Glutamatergic neuron (in vitro differentiated cells): ENCODE measurements at regions not wholly inside any gene's neighbourhood (a gene's known extent, or its start where the extent isn't known, plus 50 kb on each side); places are given as distances from the start of the nearest gene placed in this dataset.

Experiments used
- DNase-seq: peaks from one replicate; pipeline ENCODE4 v3.0.0; 2022
- H3K27ac Mint-ChIP-seq: one replicate; pipeline ENCODE4 v1.8.0; 2020; ENCODE audit warnings: mild to moderate bottlenecking, mixed read lengths, inconsistent platforms; ENCODE audit not compliant: unreplicated experiment
- H3K27me3 Mint-ChIP-seq: one replicate; pipeline ENCODE4 v1.8.0; 2020; ENCODE audit warnings: mild to moderate bottlenecking, moderate library complexity, mixed read lengths, inconsistent platforms; ENCODE audit not compliant: unreplicated experiment
- H3K36me3 Mint-ChIP-seq: one replicate; pipeline ENCODE4 v1.8.0; 2020; ENCODE audit warnings: mild to moderate bottlenecking, mixed read lengths, inconsistent platforms; ENCODE audit not compliant: unreplicated experiment
- H3K4me1 Mint-ChIP-seq: one replicate; pipeline ENCODE4 v1.8.0; 2020; ENCODE audit warnings: mild to moderate bottlenecking, low read depth, mixed read lengths, inconsistent platforms; ENCODE audit not compliant: unreplicated experiment
- H3K4me3 Mint-ChIP-seq: one replicate; pipeline ENCODE4 v1.8.0; 2020; ENCODE audit warnings: mild to moderate bottlenecking, mixed read lengths, inconsistent platforms; ENCODE audit not compliant: unreplicated experiment
- H3K9me3 Mint-ChIP-seq: one replicate; pipeline ENCODE4 v1.8.0; 2020; ENCODE audit warnings: mild to moderate bottlenecking, moderate library complexity, mixed read lengths, inconsistent platforms; ENCODE audit not compliant: unreplicated experiment
- CTCF ChIP-seq: fragments of 200-600 bp; sonication (generic); IDR thresholded peaks from one replicate; pipeline ENCODE4 v1.5.0; 2021; ENCODE audit not compliant: partially characterized antibody, unreplicated experiment

- no peak overlapping the region for H3K4me3 Mint-ChIP-seq
- H3K9me3 Mint-ChIP-seq: no peaks in the 10 kb centered on the region
- no peaks in the 10 kb centered on the region for H3K27me3 Mint-ChIP-seq
- no peak overlapping the region for H3K27ac Mint-ChIP-seq
- no peak for DNase-seq
- H3K4me1 Mint-ChIP-seq: no peaks in the 10 kb centered on the region
- TF ChIP-seq CTCF: no peak
- H3K36me3 Mint-ChIP-seq: no peaks in the 10 kb centered on the region
These were observed 192.7 kb upstream of the VWC2 start for GRCh38 chr7:49580761-49581160.

- H3K9me3 Mint-ChIP-seq: no peaks in the 10 kb centered on the region
- no peak for TF ChIP-seq CTCF
- H3K27me3 Mint-ChIP-seq: no peaks in the 10 kb centered on the region
- H3K4me1 Mint-ChIP-seq: no peaks in the 10 kb centered on the region
- no peak for DNase-seq
- H3K36me3 Mint-ChIP-seq: no peaks in the 10 kb centered on the region
- no peak overlapping the region for H3K27ac Mint-ChIP-seq
- H3K4me3 Mint-ChIP-seq: no peak overlapping the region
These were observed 190.0 kb upstream of the VWC2 start for GRCh38 chr7:49583440-49583839.

GRCh38 chr7:49596701-49597491, 176.5 kb upstream of the VWC2 start:
- H3K9me3 Mint-ChIP-seq: no peaks in the 10 kb centered on the region
- TF ChIP-seq CTCF: no peak
- no peak for DNase-seq
- H3K27ac Mint-ChIP-seq: no peak overlapping the region
- H3K27me3 Mint-ChIP-seq: no peaks in the 10 kb centered on the region
- no peaks in the 10 kb centered on the region for H3K4me1 Mint-ChIP-seq
- no peak overlapping the region for H3K4me3 Mint-ChIP-seq
- no peaks in the 10 kb centered on the region for H3K36me3 Mint-ChIP-seq

GRCh38 chr7:49597805-49598204, 175.6 kb upstream of the VWC2 start:
- TF ChIP-seq CTCF: no peak
- DNase-seq: no peak
- Mint-ChIP-seq H3K9me3 (no peaks in the 10 kb centered on the region), H3K36me3 (no peaks in the 10 kb centered on the region), H3K4me3 (no peak overlapping the region), H3K27ac (no peak overlapping the region), H3K4me1 (no peaks in the 10 kb centered on the region), H3K27me3 (no peaks in the 10 kb centered on the region)

- H3K27me3 Mint-ChIP-seq: peaks cover 4% of the 10 kb centered on the region
These were observed 161.5 kb upstream of the VWC2 start for GRCh38 chr7:49611951-49612350.

More at GRCh38 chr7:49611951-49612350, 161.5 kb upstream of the VWC2 start:
- TF ChIP-seq CTCF: no peak
- Mint-ChIP-seq H3K4me3 (no peak overlapping the region), H3K27ac (no peak overlapping the region), H3K9me3 (peaks cover 4% of the 10 kb centered on the region), H3K36me3 (peaks cover 4% of the 10 kb centered on the region), H3K4me1 (peaks cover 6% of the 10 kb centered on the region)
- DNase-seq: no peak
